ENCODE measurements at regions not wholly inside any gene's neighbourhood (a gene's known extent, or its start where the extent isn't known, plus 50 kb on each side); places are given as distances from the start of the nearest gene placed in this dataset.
A peak's percentile ranks its signal among the peaks of the same experiment; 100 is the strongest.

GRCh38 chr10:78481842-78482241, 448.2 kb downstream of the RPS24 start:
- DNase-seq (ENCODE audit: low spot score) = no peak

- DNase-seq (ENCODE audit: low spot score) = no peak
Measured at GRCh38 chr10:78483641-78484040, 450.0 kb downstream of the RPS24 start.

DNA sequence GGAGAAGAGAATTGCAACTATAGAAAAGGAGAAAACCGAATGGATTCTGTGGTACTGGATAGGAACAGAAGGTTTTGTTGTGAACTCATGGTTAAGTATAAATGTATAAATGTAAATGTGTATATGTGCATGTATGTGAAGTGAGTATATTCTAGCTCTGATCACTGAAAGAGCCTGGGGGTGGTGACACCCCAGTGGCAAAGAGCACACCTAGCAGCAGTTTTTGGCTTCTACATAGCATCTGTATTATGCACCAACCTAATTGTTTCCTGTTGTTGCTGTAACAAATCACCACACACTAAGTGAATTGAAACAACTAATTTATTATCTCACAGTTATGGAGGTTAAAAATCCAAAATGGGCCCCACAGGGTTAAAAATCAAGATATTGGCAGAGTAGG, 455.4 kb downstream of the RPS24 start:
- DNase-seq (ENCODE audit: low spot score) = no peak

DNA sequence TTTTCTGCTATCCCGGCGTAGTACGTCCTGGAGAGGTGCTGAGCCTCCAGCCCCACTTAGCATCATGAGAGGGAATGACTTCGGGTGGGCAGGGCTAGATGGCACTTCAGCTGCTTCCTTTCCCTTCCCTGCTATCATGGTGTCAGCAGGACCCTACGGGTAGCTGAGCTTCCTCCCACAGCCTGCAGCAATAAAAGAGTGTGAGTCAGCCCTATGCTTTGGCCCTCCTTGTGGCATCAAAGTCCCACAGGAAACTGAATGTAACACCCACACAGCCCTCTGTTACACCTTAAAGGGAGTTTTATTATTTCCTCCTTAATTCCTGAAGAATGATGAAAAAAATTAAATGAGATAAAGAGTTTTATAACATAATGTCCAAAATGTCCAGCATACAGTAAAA, 458.1 kb downstream of the RPS24 start:
- DNase-seq (ENCODE audit: low spot score) = no peak

DNA sequence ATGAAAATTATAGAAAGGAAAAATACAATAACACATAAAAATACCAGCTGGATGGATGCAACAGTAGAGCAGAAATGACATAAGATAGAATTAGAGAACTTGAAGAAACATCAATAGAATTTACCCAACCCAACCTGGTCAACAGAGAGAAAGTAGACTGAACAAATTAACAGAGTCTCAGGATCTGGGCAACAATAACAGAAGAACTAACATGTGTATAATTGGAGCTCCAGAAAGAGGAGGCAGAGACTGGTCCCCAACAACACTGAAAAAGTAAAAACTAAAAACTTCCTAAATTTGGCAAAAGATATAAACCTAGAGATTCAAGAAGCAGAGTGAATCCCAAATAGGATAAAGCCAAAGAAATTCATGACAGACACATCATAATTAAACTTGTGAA, 458.8 kb downstream of the RPS24 start:
- no peak for DNase-seq (ENCODE audit: low spot score)

DNA sequence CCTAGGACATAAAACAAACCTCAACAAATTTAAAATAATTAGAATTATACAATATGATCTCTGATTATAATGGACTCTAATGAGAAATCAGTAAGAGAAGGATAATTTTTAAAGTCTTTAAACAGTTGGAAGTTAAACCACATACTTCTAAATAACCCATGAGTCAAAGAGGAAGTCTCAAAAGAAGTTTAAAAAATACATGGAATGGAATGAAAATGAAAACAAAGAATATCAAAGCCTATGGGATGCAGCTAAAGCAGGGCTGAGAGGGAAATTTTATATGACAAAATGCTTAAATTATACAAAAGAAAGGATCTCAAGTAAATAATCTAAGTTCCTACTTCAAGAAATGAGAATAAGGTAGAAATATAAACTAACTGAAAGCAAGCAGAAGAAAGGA, 460.5 kb downstream of the RPS24 start:
- DNase-seq (ENCODE audit: low spot score) = no peak

GRCh38 chr10:78502210-78502936, 468.7 kb downstream of the RPS24 start:
- no peak for DNase-seq (ENCODE audit: low spot score)

GRCh38 chr10:78504181-78504580, 470.5 kb downstream of the RPS24 start:
- no peak for DNase-seq (ENCODE audit: low spot score)

- DNase-seq (ENCODE audit: low spot score) = no peak
Measured at GRCh38 chr10:78505657-78506056, 472.0 kb downstream of the RPS24 start.

DNA sequence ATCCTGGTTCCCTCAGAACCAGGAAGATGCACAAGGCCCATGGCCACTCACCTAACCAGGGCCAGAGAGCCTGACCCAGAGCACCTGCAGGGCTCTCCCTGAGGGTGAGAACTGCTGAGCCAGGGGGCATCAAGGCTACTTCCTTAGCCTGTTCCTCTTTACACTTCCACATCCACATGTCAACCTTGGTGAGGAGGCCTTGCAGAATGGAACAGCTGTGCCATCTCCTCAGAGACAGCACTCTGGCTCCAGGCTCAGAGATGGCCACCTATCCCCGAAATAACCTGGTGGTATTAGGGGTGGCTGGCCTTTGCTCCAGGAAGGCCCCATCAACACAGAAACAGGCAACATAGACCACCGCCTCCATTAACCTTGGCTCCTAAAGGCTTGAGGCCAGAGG, 473.0 kb downstream of the RPS24 start:
- no peak for DNase-seq (ENCODE audit: low spot score)

GRCh38 chr10:78507510-78508160, 474.0 kb downstream of the RPS24 start:
- no peak for DNase-seq (ENCODE audit: low spot score)

DNA sequence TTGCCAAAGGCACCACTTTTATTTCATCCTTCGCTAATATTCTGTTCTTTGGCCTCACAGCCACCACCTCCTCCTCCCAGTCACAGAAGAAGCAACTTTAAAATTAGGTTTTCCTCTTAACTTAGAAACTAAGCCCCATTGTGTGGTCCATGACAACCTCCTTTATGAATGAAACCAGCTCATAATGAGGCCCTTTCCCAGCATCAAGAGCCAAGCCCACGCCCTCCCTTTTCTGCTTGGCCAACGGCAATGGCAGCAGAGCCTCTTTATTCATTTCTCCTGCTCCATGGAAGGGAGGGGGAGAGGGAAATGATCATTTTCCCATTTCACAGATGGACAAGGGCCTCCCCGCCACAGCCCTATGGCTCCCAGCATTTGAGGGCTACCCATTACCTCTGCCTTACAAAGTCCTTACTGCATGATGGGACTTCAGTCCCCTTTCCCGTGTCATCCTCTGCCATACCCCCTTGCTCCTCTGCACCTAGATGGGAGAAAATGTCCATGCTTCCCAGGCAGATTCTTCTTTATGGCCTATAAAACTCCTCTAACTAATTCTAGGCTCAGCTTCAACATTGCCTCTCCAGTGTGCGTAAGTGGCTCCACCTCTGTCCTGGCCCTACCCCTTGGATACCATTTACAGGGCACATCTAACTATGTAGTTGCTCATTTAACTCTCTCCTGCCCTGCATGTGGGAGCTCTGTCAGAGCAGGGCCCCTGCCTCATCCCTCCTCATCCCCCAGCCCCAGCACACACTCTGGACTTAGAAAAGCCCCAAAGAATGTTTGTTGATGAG, 475.5 kb downstream of the RPS24 start:
- DNase-seq (ENCODE audit: low spot score) = peak; percentile 41

- DNase-seq (ENCODE audit: low spot score) = no peak
Measured at GRCh38 chr10:78510566-78511323, 477.1 kb downstream of the RPS24 start.

- DNase-seq (ENCODE audit: low spot score) = no peak
Measured at GRCh38 chr10:78511324-78512204, 477.9 kb downstream of the RPS24 start.

- no peak for DNase-seq (ENCODE audit: low spot score)
Measured at GRCh38 chr10:78512205-78512550, 478.5 kb downstream of the RPS24 start.

GRCh38 chr10:78513330-78513729, 479.7 kb downstream of the RPS24 start:
- DNase-seq (ENCODE audit: low spot score) = no peak

GRCh38 chr10:78513986-78514385, 480.3 kb downstream of the RPS24 start:
- DNase-seq (ENCODE audit: low spot score) = no peak

- no peak for DNase-seq (ENCODE audit: low spot score)
Measured at GRCh38 chr10:78514459-78514858, 480.8 kb downstream of the RPS24 start.

DNA sequence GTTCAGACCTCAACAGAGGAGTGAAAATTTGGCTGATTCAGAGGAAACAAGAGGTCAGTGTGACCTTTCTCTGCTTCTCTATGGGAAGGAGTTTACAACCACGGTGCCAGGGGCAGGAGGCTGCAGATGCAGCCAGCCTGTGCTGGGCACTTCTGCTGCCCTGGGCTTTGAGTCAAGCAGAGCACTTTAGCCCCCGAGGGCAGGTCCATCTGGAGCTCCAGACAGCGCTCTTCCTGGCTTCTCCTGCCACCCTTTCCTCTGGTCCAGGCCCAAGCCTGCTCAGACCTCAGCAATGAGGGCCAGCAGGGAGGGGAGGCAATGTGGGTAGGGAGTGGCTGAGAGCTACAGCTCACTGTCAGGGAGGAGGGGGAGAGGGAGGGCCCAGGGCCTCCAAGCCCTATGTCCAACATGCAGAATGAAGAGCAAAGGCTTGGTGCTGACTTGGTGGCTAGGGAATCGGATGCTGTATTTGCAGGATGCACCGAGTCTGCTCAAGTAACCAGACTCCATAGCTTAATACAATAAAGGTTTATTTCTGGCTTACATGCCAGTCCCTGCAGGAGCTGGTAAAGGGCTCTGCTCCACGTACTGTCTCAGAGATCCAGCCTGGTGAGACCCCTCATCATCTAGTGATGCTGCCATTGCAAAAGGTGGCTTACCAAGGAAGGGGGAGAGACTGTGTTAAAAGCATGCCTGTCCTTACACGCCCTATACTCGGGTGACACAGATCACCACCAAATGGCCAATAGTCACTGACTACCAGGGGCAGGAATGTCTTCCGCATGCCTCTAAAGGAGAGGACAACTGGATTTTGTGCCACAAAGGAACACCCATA, 481.6 kb downstream of the RPS24 start:
- DNase-seq (ENCODE audit: low spot score) = peak; percentile 31

DNA sequence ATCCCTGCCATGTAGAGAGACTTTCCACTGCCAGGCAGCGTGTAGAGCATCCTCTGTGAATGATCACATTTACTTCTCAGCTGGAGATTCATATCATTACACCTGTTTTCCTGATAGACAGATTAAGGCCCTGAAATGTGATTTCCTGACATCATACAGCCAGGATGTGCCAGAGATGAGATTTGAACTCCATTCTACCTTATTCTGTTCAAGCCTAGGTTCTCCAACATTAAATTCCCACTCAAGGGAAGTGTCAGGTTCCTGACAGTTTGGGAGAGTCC, 482.1 kb downstream of the RPS24 start:
- no peak for DNase-seq (ENCODE audit: low spot score)

GRCh38 chr10:78516236-78516635, 482.6 kb downstream of the RPS24 start:
- no peak for DNase-seq (ENCODE audit: low spot score)
